ENCODE measurements at regions not wholly inside any gene's neighbourhood (a gene's known extent, or its start where the extent isn't known, plus 50 kb on each side); places are given as distances from the start of the nearest gene placed in this dataset.

DNA sequence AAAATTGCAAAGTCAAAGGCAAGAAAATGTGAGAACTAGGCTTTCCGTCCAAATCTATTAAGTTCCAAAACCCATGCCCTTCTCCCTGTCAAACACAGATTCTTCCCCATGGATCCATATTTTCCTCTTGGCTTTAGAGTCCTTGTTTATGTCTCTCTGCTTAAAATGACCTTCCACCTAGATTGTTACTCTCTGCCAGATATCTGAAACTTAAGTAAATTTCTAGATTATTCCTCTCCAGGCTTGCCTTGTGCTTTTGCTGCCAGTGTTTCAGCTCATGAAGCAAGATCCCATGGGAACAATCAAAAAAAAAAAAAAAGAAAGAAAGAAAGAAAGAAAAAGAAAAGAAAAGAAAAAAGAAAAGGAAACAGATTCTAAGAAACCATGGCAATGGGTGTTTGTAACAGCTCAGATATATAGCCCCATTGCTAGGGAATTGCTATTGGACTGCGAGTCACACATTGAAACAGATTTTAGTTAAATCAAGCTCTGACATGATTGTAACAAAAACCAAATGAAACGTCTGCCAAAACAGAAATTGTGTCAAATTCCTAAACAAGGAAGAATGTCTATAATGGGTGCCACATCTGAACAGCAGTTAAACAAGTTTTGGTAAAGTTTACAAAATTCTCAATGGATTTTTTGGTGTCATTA is 660.7 kb upstream of the CNTNAP5 start:
- Histone ChIP-seq H2AFZ (ENCODE audit: low read depth, low read length) (no peak overlapping the region), H3K36me3 (ENCODE audit: insufficient read depth, low read length) (no peaks in the 10 kb centered on the region), H3K4me3 (ENCODE audit: low read depth in 1 of 2, low read length in 2 of 2) (no peak overlapping the region), H3K27me3 (ENCODE audit: insufficient read depth, low read length, poor library complexity) (no peaks in the 10 kb centered on the region), H3K9me3 (ENCODE audit: insufficient read depth, low read length, severe bottlenecking) (no peaks in the 10 kb centered on the region), H3K9ac (ENCODE audit: low read depth, low read length) (no peak overlapping the region), H4K20me1 (ENCODE audit: insufficient read depth, low read length) (no peaks in the 10 kb centered on the region), H3K79me2 (ENCODE audit: insufficient read depth, low read length) (no peaks in the 10 kb centered on the region), H3K4me1 (ENCODE audit: insufficient read depth, low read length) (no peaks in the 10 kb centered on the region), H3K4me2 (ENCODE audit: insufficient read depth, low read length) (no peak overlapping the region), H3K27ac (ENCODE audit: low read length) (no peak overlapping the region)
- DNase-seq (no peak), ATAC-seq (ENCODE audit: insufficient read depth, low read depth) (no peak)
- TF ChIP-seq, protein P1, sequence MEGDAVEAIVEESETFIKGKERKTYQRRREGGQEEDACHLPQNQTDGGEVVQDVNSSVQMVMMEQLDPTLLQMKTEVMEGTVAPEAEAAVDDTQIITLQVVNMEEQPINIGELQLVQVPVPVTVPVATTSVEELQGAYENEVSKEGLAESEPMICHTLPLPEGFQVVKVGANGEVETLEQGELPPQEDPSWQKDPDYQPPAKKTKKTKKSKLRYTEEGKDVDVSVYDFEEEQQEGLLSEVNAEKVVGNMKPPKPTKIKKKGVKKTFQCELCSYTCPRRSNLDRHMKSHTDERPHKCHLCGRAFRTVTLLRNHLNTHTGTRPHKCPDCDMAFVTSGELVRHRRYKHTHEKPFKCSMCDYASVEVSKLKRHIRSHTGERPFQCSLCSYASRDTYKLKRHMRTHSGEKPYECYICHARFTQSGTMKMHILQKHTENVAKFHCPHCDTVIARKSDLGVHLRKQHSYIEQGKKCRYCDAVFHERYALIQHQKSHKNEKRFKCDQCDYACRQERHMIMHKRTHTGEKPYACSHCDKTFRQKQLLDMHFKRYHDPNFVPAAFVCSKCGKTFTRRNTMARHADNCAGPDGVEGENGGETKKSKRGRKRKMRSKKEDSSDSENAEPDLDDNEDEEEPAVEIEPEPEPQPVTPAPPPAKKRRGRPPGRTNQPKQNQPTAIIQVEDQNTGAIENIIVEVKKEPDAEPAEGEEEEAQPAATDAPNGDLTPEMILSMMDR (IDR thresholded peaks at IDR 0.05; ENCODE audit: borderline replicate concordance, extremely low read depth, low read length, poor library complexity, severe bottlenecking) = no peak
- TF ChIP-seq EZH2 (IDR thresholded peaks at IDR 0.05; ENCODE audit: borderline replicate concordance, low read depth, low read length, severe bottlenecking) = no peak

DNA sequence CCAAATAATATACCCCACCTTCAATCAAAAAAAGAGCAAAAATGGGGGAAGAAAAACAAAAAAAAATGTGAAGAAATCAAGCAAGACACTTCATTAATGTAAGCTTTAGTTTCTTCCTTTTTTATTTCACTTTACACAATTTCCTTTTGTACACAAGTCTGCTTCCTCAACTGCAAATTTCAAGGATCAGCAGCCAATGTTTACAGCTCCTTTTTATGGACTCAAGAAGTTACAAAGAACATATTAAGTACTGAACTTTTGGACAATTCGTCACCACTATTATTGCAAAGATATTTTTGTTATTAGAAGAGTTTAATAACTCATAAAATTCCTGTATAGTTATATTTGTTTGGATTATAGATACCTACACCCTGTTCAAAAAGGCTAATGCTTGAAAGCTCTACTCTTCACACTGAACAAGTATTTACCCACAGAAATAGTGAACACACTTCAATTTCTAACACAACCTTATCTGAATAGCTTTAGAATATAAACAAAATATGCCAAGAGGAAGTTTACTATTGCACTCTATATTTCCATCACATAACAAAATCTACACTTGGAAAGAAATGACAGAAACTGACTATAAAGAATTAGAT is 658.7 kb upstream of the CNTNAP5 start:
- no peak overlapping the region for H2AFZ ChIP-seq (ENCODE audit: low read depth, low read length)
- no peak overlapping the region for H3K9ac ChIP-seq (ENCODE audit: low read depth, low read length)
- no peak overlapping the region for H3K4me3 ChIP-seq (ENCODE audit: low read depth in 1 of 2, low read length in 2 of 2)
- H3K36me3 ChIP-seq (ENCODE audit: insufficient read depth, low read length) = no peaks in the 10 kb centered on the region
- no peak overlapping the region for H3K27ac ChIP-seq (ENCODE audit: low read length)
- DNase-seq (no peak), ATAC-seq (ENCODE audit: insufficient read depth, low read depth) (no peak)
- no peaks in the 10 kb centered on the region for H4K20me1 ChIP-seq (ENCODE audit: insufficient read depth, low read length)
- H3K4me2 ChIP-seq (ENCODE audit: insufficient read depth, low read length) = no peak overlapping the region
- H3K79me2 ChIP-seq (ENCODE audit: insufficient read depth, low read length) = no peaks in the 10 kb centered on the region
- H3K4me1 ChIP-seq (ENCODE audit: insufficient read depth, low read length) = no peaks in the 10 kb centered on the region
- no peaks in the 10 kb centered on the region for H3K9me3 ChIP-seq (ENCODE audit: insufficient read depth, low read length, severe bottlenecking)
- no peaks in the 10 kb centered on the region for H3K27me3 ChIP-seq (ENCODE audit: insufficient read depth, low read length, poor library complexity)
- TF ChIP-seq, protein P1 (IDR thresholded peaks at IDR 0.05; ENCODE audit: borderline replicate concordance, extremely low read depth, low read length, poor library complexity, severe bottlenecking) = no peak
- no peak for TF ChIP-seq EZH2 (IDR thresholded peaks at IDR 0.05; ENCODE audit: borderline replicate concordance, low read depth, low read length, severe bottlenecking)

DNA sequence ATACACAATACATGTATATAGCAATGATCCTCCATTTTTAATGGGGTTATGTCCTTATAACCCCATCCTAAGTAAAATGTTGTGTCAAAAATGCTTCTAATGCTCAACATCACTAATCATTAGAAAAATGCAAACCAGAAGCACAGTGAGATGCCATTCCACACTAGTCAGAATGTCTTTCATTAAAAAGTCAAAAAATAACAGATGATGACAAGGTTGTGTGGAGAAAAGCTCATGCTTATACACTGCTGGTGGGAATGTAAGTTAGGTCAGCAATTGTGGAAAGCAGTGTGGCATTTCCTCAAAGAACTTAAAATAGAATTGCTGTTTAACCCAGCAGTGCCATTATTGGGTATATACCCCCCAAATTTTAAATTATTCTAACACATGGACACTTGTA is 654.9 kb upstream of the CNTNAP5 start:
- H2AFZ ChIP-seq (ENCODE audit: low read depth, low read length) = no peak overlapping the region
- no peak overlapping the region for H3K9ac ChIP-seq (ENCODE audit: low read depth, low read length)
- DNase-seq (no peak), ATAC-seq (ENCODE audit: insufficient read depth, low read depth) (no peak)
- no peak for TF ChIP-seq EZH2 (IDR thresholded peaks at IDR 0.05; ENCODE audit: borderline replicate concordance, low read depth, low read length, severe bottlenecking)
- TF ChIP-seq, protein P1 (IDR thresholded peaks at IDR 0.05; ENCODE audit: borderline replicate concordance, extremely low read depth, low read length, poor library complexity, severe bottlenecking) = no peak
- H3K27me3 ChIP-seq (ENCODE audit: insufficient read depth, low read length, poor library complexity) = no peaks in the 10 kb centered on the region
- H3K4me1 ChIP-seq (ENCODE audit: insufficient read depth, low read length) = no peaks in the 10 kb centered on the region
- H4K20me1 ChIP-seq (ENCODE audit: insufficient read depth, low read length) = no peaks in the 10 kb centered on the region
- no peaks in the 10 kb centered on the region for H3K36me3 ChIP-seq (ENCODE audit: insufficient read depth, low read length)
- no peaks in the 10 kb centered on the region for H3K9me3 ChIP-seq (ENCODE audit: insufficient read depth, low read length, severe bottlenecking)
- H3K4me3 ChIP-seq (ENCODE audit: low read depth in 1 of 2, low read length in 2 of 2) = no peak overlapping the region
- no peak overlapping the region for H3K4me2 ChIP-seq (ENCODE audit: insufficient read depth, low read length)
- no peak overlapping the region for H3K27ac ChIP-seq (ENCODE audit: low read length)
- no peaks in the 10 kb centered on the region for H3K79me2 ChIP-seq (ENCODE audit: insufficient read depth, low read length)

Data from DND-41 (cell line).